Bronchial epithelial cell (primary cell): ENCODE measurements at regions not wholly inside any gene's neighbourhood (a gene's known extent, or its start where the extent isn't known, plus 50 kb on each side); places are given as distances from the start of the nearest gene placed in this dataset.

ENCODE experiments used
- DNase-seq: peaks from one replicate; pipeline ENCODE4 v3.0.0-alpha.2; 2010; ENCODE audit warnings: low read depth
- FAIRE-seq: peaks from 2 replicates; lab custom pipeline; 2011; peaks lifted over from hg19 to GRCh38; lab: Jason Lieb, UNC
- H3K27me3 ChIP-seq: 2 replicates; pipeline ENCODE4 v1.5.1; 2011; ENCODE audit warnings: low read length; ENCODE audit not compliant: control insufficient read depth, insufficient read depth
- H3K36me3 ChIP-seq: 2 replicates; pipeline ENCODE4 v1.5.1; 2011; ENCODE audit warnings: low read length; ENCODE audit not compliant: control insufficient read depth, insufficient read depth
- H3K4me3 ChIP-seq: 2 replicates; pipeline ENCODE4 v1.5.1; 2011; ENCODE audit warnings: mild to moderate bottlenecking, low read depth, low read length, control low read depth
- TF ChIP-seq, protein P1 (sequence below): IDR thresholded peaks from 2 replicates; pipeline ENCODE4 v1.5.1; 2011; ENCODE audit warnings: mild to moderate bottlenecking, moderate library complexity, low read length, control low read depth, inconsistent platforms; ENCODE audit not compliant: insufficient read depth, severe bottlenecking

GRCh38 chr10:109007514-109007913 is 915.8 kb downstream of the XPNPEP1 start:
- TF ChIP-seq, protein P1, sequence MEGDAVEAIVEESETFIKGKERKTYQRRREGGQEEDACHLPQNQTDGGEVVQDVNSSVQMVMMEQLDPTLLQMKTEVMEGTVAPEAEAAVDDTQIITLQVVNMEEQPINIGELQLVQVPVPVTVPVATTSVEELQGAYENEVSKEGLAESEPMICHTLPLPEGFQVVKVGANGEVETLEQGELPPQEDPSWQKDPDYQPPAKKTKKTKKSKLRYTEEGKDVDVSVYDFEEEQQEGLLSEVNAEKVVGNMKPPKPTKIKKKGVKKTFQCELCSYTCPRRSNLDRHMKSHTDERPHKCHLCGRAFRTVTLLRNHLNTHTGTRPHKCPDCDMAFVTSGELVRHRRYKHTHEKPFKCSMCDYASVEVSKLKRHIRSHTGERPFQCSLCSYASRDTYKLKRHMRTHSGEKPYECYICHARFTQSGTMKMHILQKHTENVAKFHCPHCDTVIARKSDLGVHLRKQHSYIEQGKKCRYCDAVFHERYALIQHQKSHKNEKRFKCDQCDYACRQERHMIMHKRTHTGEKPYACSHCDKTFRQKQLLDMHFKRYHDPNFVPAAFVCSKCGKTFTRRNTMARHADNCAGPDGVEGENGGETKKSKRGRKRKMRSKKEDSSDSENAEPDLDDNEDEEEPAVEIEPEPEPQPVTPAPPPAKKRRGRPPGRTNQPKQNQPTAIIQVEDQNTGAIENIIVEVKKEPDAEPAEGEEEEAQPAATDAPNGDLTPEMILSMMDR, result no peak
- H3K4me3 ChIP-seq, result no peak overlapping the region
- H3K27me3 ChIP-seq, result no peaks in the 10 kb centered on the region
- no peaks in the 10 kb centered on the region for H3K36me3 ChIP-seq
- FAIRE-seq (no peak), DNase-seq (no peak)

GRCh38 chr10:108990441-108990840 is 932.9 kb downstream of the XPNPEP1 start:
- TF ChIP-seq, protein P1, result no peak
- FAIRE-seq (no peak), DNase-seq (no peak)
- Histone ChIP-seq H3K36me3 (no peaks in the 10 kb centered on the region), H3K27me3 (no peaks in the 10 kb centered on the region), H3K4me3 (no peak overlapping the region)

DNA sequence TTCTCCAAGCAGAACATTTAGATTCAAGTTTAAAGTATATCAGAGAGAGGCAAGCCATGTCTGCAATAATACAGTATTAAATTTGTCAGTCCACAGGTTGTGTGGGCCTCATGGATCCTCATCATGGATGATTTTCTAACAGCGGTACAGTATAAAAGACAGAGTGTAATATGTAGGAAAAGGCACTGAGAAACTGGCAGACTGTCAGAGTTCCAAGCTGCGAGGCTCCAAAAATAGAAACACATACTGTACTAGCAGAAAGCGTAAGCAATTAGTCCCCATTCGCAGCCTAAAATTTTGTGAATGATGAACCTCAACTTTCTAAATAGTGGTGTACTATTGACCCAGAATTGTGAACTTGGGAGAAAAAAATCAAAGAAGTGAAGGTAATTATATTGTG is 933.3 kb downstream of the XPNPEP1 start:
- DNase-seq (no peak), FAIRE-seq (no peak)
- no peak overlapping the region for H3K4me3 ChIP-seq
- H3K27me3 ChIP-seq, result no peaks in the 10 kb centered on the region
- H3K36me3 ChIP-seq, result no peaks in the 10 kb centered on the region
- TF ChIP-seq, protein P1, result no peak

DNA sequence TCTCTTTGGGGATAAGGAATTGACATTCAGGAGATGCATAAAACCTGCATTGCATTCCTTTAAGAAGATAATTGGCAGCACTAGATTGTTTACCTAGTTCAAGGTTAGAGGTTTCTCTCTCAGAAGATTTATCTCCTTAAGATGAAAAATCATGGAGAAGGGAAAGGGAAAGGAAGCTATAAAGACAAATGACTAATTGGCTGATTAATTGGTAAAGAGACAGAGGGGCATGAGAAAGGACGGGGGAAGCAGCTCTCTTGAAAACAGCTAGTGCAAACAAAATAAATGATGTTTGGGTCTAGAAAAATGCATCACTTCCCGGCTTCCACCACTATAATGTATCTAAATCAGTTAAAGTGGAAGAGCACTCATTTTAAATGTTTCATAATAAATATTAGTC is 941.2 kb downstream of the XPNPEP1 start:
- FAIRE-seq (no peak), DNase-seq (no peak)
- Histone ChIP-seq H3K27me3 (no peaks in the 10 kb centered on the region), H3K36me3 (no peaks in the 10 kb centered on the region), H3K4me3 (no peak overlapping the region)
- TF ChIP-seq, protein P1, result no peak

GRCh38 chr10:108980869-108981268 is 942.4 kb downstream of the XPNPEP1 start:
- H3K4me3 ChIP-seq, result no peak overlapping the region
- DNase-seq (no peak), FAIRE-seq (no peak)
- H3K36me3 ChIP-seq, result no peaks in the 10 kb centered on the region
- H3K27me3 ChIP-seq, result no peaks in the 10 kb centered on the region
- TF ChIP-seq, protein P1, result no peak

DNA sequence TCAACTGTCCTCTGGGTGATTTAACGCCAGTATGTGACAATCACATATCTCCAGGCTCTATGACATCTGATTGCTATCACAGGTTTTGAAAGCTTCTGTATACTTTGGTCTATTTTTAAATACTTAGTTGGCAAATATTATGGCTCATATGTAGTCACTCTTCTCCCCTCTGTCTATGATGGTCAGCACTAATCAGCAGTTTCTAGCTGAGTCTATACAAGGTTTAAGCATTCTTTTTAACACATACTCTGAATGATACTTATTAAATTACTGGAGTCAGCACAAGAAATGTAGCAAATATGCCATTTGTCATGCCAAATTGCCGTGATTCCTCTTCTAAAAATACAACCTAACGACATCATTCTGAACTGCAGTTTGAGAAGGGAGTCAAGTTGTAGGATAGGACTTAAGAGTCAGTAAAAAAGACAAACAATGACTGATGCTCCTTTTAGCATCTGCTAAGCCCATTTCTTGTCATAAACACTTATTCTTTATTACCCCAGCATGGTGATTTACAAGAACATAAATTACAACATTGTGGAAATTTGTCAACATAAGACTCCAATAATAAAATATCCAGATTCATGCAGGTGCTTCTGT is 947.8 kb downstream of the XPNPEP1 start:
- Histone ChIP-seq H3K36me3 (no peaks in the 10 kb centered on the region), H3K4me3 (no peak overlapping the region), H3K27me3 (no peaks in the 10 kb centered on the region)
- DNase-seq (no peak), FAIRE-seq (no peak)
- TF ChIP-seq, protein P1, result no peak
